AG04450 (cell line): ENCODE measurements at regions not wholly inside any gene's neighbourhood (a gene's known extent, or its start where the extent isn't known, plus 50 kb on each side); places are given as distances from the start of the nearest gene placed in this dataset.
A peak's percentile ranks its signal among the peaks of the same experiment; 100 is the strongest.

Experiments used
- CTCF ChIA-PET: fragments of 300-600, 350-600 bp; formaldehyde crosslinking; extraction: SDS; loops from one replicate; lab custom pipeline; 2022; ENCODE audit warnings: antibody characterized with exemption, inconsistent platforms; lab: Charles Lee
- POLR2A ChIA-PET: fragments of 350-600 bp; formaldehyde crosslinking; extraction: SDS; loops from one replicate; lab custom pipeline; 2021; ENCODE audit warnings: antibody characterized with exemption, inconsistent platforms; lab: Yijun Ruan, JAX
- DNase-seq: peaks from one replicate; pipeline ENCODE4 v3.0.0-alpha.2; 2011; ENCODE audit warnings: low read depth, low spot score
- H3K27ac ChIP-seq: one replicate; pipeline ENCODE4 v1.5.1; 2012; ENCODE audit warnings: low read depth, low read length, control low read depth
- H3K27me3 ChIP-seq: one replicate; pipeline ENCODE4 v1.6.0; 2012; ENCODE audit warnings: low read length; ENCODE audit not compliant: control insufficient read depth, insufficient read depth
- H3K4me3 ChIP-seq: 2 replicates; pipeline ENCODE4 v1.5.1; 2011; ENCODE audit warnings: mild to moderate bottlenecking, low read depth, low read length, control low read depth
- H3K9me3 ChIP-seq: 2 replicates; pipeline ENCODE4 v1.5.1; 2012; ENCODE audit warnings: low read length; ENCODE audit not compliant: control insufficient read depth, insufficient read depth
- CTCF ChIP-seq: IDR thresholded peaks from 2 replicates; pipeline ENCODE4 v1.5.1; 2011; ENCODE audit warnings: low read depth, low read length, control low read depth, inconsistent platforms

GRCh38 chr2:3958465-3958864 is 255.1 kb downstream of the DCDC2C start:
- peaks cover 8% of the 10 kb centered on the region for H3K9me3 ChIP-seq
- ChIA-PET CTCF (interaction anchor here (0.6 to 2.2 kb wide), 4 partner anchors 9 to 245 kb away, joined by 3 to 9 read pairs (median 4); no protein-coding TSS in a partner anchor), POLR2A (no interaction called here)
- H3K27ac ChIP-seq: no peak overlapping the region
- TF ChIP-seq CTCF: no peak
- H3K27me3 ChIP-seq: no peaks in the 10 kb centered on the region
- no peak overlapping the region for H3K4me3 ChIP-seq
- DNase-seq: no peak

GRCh38 chr2:3958969-3959368 is 255.6 kb downstream of the DCDC2C start:
- ChIA-PET CTCF (interaction anchor here (0.7 to 2.2 kb wide), 5 partner anchors 10 to 692 kb away, joined by 3 to 9 read pairs (median 4); no protein-coding TSS in a partner anchor), POLR2A (no interaction called here)
- no peak for DNase-seq
- TF ChIP-seq CTCF: no peak
- H3K27me3 ChIP-seq: no peaks in the 10 kb centered on the region
- H3K9me3 ChIP-seq: peaks cover 8% of the 10 kb centered on the region
- no peak overlapping the region for H3K4me3 ChIP-seq
- H3K27ac ChIP-seq: no peak overlapping the region

- H3K27me3 ChIP-seq: no peaks in the 10 kb centered on the region
- H3K27ac ChIP-seq: no peak overlapping the region
- H3K9me3 ChIP-seq: peaks cover 8% of the 10 kb centered on the region
- H3K4me3 ChIP-seq: no peak overlapping the region
- ChIA-PET POLR2A (no interaction called here), CTCF (interaction anchor here (0.6 to 2.2 kb wide), 11 partner anchors 10 to 1956 kb away, joined by 3 to 10 read pairs (median 4); no protein-coding TSS in a partner anchor)
- peak; percentile 73 for TF ChIP-seq CTCF
- DNase-seq: no peak
Observed at GRCh38 chr2:3959372-3959771, 256.0 kb downstream of the DCDC2C start.

GRCh38 chr2:3960106-3960505 is 256.7 kb downstream of the DCDC2C start:
- ChIA-PET POLR2A (no interaction called here), CTCF (interaction anchor here (0.6 to 2.2 kb wide), 8 partner anchors 9 to 1955 kb away, joined by 3 to 10 read pairs (median 6); no protein-coding TSS in a partner anchor)
- DNase-seq: no peak
- Histone ChIP-seq H3K27me3 (no peaks in the 10 kb centered on the region), H3K27ac (no peak overlapping the region), H3K9me3 (peaks cover 9% of the 10 kb centered on the region), H3K4me3 (no peak overlapping the region)
- TF ChIP-seq CTCF: no peak

- no peak overlapping the region for H3K27ac ChIP-seq
- H3K27me3 ChIP-seq: no peaks in the 10 kb centered on the region
- ChIA-PET CTCF (no interaction called here), POLR2A (no interaction called here)
- no peak overlapping the region for H3K4me3 ChIP-seq
- no peak for DNase-seq
- H3K9me3 ChIP-seq: peaks cover 23% of the 10 kb centered on the region
- no peak for TF ChIP-seq CTCF
Observed at GRCh38 chr2:3962719-3963118, 259.3 kb downstream of the DCDC2C start.
